Tibial artery (tissue), 4 donors: ENCODE measurements at regions not wholly inside any gene's neighbourhood (a gene's known extent, or its start where the extent isn't known, plus 50 kb on each side); places are given as distances from the start of the nearest gene placed in this dataset.

Experiments used
- DNase-seq, 2 donors: peaks; one replicate each; pipeline ENCODE4 v3.0.0-alpha.2; 2019
- H3K27ac ChIP-seq, 2 donors: fragments of 200-600 bp; sonication (generic) in 1 of 2; 1 replicate in 1 of 2; 2 replicates in 1 of 2; pipeline ENCODE4 v1.5.1; 2018 to 2019; ENCODE audit warnings: mild to moderate bottlenecking in 1 of 2
- H3K27me3 ChIP-seq, 2 donors: fragments of 200-600 bp; sonication (generic) in 1 of 2; one replicate each; pipeline versions ENCODE4 v1.5.1 to v1.6.0; 2016 to 2019
- H3K36me3 ChIP-seq, 3 donors: fragments of 200-600 bp; sonication (generic) in 2 of 3; one replicate each; pipeline ENCODE4 v1.5.1; 2016 to 2019; ENCODE audit warnings: mild to moderate bottlenecking in 2 of 3
- H3K4me1 ChIP-seq, 4 donors: fragments of 200-600 bp; sonication (generic) in 2 of 4; 1 replicate in 3 of 4; 2 replicates in 1 of 4; pipeline ENCODE4 v1.5.1; 2016 to 2019
- H3K4me3 ChIP-seq, 2 donors: fragments of 200-600 bp; sonication (generic) in 1 of 2; 1 replicate in 1 of 2; 2 replicates in 1 of 2; pipeline ENCODE4 v1.5.1; 2018 to 2019; ENCODE audit warnings: mild to moderate bottlenecking in 2 of 2
- H3K9me3 ChIP-seq, 3 donors: fragments of 200-600 bp; sonication (generic) in 1 of 3; one replicate each; pipeline ENCODE4 v1.5.1; 2016 to 2019
- CTCF ChIP-seq, 2 experiments: fragments of 200-600 bp in 1 of 2; fragments of 450-650 bp in 1 of 2; IDR thresholded peaks; one replicate each; pipeline ENCODE4 v1.5.1; 2017 to 2019; ENCODE audit warnings: antibody characterized with exemption in 2 of 2, mild to moderate bottlenecking in 1 of 2, moderate library complexity in 1 of 2
- intact Hi-C: fragments of 100-400 bp; cut with DNase I; formaldehyde crosslinking; loops from one replicate; pipeline ENCODE4 v1.15.0; 2023; ENCODE audit warnings: low total_unique reads

- no peaks in the 10 kb centered on the region for H3K27me3 ChIP-seq
- DNase-seq, result no peak
- no peaks in the 10 kb centered on the region for H3K4me1 ChIP-seq
- H3K27ac ChIP-seq, result no peak overlapping the region
- intact Hi-C loops, result no loop called here
- TF ChIP-seq CTCF (IDR thresholded peaks at IDR 0.05), result no peak
- H3K9me3 ChIP-seq, result no peaks in the 10 kb centered on the region
- no peaks in the 10 kb centered on the region for H3K36me3 ChIP-seq
- H3K4me3 ChIP-seq, result no peak overlapping the region
Observed at GRCh38 chr5:38101897-38102296, 156.5 kb upstream of the EGFLAM start.

GRCh38 chr5:38099205-38100168 lies 158.9 kb upstream of the EGFLAM start:
- no peak for DNase-seq
- H3K4me1 ChIP-seq, result no peaks in the 10 kb centered on the region
- H3K9me3 ChIP-seq, result no peaks in the 10 kb centered on the region
- no peak for TF ChIP-seq CTCF (IDR thresholded peaks at IDR 0.05)
- intact Hi-C loops, result no loop called here
- no peak overlapping the region for H3K4me3 ChIP-seq
- no peaks in the 10 kb centered on the region for H3K36me3 ChIP-seq
- no peak overlapping the region for H3K27ac ChIP-seq
- peaks cover 0 to 3% of the 10 kb centered on the region in 2 donors for H3K27me3 ChIP-seq

GRCh38 chr5:38094889-38095288 lies 163.5 kb upstream of the EGFLAM start:
- H3K9me3 ChIP-seq, result no peaks in the 10 kb centered on the region
- peaks cover 0 to 3% of the 10 kb centered on the region in 2 donors for H3K27me3 ChIP-seq
- TF ChIP-seq CTCF (IDR thresholded peaks at IDR 0.05), result no peak
- no peaks in the 10 kb centered on the region for H3K4me1 ChIP-seq
- no peak overlapping the region for H3K27ac ChIP-seq
- no peaks in the 10 kb centered on the region for H3K36me3 ChIP-seq
- H3K4me3 ChIP-seq, result no peak overlapping the region
- intact Hi-C loops, result no loop called here
- DNase-seq, result no peak

- intact Hi-C loops, result no loop called here
- no peak for DNase-seq
- H3K27me3 ChIP-seq, result peaks cover 0 to 3% of the 10 kb centered on the region in 2 donors
- no peaks in the 10 kb centered on the region for H3K9me3 ChIP-seq
- TF ChIP-seq CTCF (IDR thresholded peaks at IDR 0.05), result no peak
- no peaks in the 10 kb centered on the region for H3K36me3 ChIP-seq
- no peaks in the 10 kb centered on the region for H3K4me1 ChIP-seq
- no peak overlapping the region for H3K27ac ChIP-seq
- no peak overlapping the region for H3K4me3 ChIP-seq
Observed at GRCh38 chr5:38093855-38094254, 164.5 kb upstream of the EGFLAM start.

- intact Hi-C loops, result no loop called here
- Histone ChIP-seq H3K36me3 (no peaks in the 10 kb centered on the region), H3K4me1 (no peaks in the 10 kb centered on the region), H3K9me3 (no peaks in the 10 kb centered on the region), H3K27me3 (no peaks in the 10 kb centered on the region), H3K27ac (no peak overlapping the region), H3K4me3 (no peak overlapping the region)
- no peak for TF ChIP-seq CTCF (IDR thresholded peaks at IDR 0.05)
- no peak for DNase-seq
Observed at GRCh38 chr5:38086777-38087176, 171.6 kb upstream of the EGFLAM start.
